ENCODE measurements at regions not wholly inside any gene's neighbourhood (a gene's known extent, or its start where the extent isn't known, plus 50 kb on each side); places are given as distances from the start of the nearest gene placed in this dataset.

DNA sequence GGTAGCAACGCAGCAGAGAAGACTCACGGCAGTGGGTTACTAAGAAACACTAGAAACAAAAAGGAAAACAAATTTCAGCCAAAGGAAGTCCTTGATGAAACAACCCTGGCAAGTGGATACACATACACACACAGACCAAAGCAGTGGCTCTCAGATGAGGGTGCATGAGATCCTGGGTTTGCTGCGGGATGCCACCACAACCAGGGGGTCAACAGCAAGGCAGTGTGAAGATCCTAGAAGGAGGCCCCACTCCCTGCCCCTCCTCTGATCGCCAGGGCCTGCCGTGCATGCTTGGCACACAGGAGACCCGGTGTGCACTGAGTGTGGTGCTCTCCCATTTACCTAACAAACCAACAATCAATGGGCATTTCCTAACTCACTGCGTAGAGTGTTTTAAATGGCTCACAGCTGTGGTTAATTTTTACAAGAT, 252.3 kb upstream of the KLF14 start:
- peak; percentile 58 for DNase-seq (ENCODE audit: low read depth)
- TF ChIP-seq, protein P1, sequence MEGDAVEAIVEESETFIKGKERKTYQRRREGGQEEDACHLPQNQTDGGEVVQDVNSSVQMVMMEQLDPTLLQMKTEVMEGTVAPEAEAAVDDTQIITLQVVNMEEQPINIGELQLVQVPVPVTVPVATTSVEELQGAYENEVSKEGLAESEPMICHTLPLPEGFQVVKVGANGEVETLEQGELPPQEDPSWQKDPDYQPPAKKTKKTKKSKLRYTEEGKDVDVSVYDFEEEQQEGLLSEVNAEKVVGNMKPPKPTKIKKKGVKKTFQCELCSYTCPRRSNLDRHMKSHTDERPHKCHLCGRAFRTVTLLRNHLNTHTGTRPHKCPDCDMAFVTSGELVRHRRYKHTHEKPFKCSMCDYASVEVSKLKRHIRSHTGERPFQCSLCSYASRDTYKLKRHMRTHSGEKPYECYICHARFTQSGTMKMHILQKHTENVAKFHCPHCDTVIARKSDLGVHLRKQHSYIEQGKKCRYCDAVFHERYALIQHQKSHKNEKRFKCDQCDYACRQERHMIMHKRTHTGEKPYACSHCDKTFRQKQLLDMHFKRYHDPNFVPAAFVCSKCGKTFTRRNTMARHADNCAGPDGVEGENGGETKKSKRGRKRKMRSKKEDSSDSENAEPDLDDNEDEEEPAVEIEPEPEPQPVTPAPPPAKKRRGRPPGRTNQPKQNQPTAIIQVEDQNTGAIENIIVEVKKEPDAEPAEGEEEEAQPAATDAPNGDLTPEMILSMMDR (conservative IDR thresholded peaks at IDR 0.05; ENCODE audit: low read depth, low read length): no peak

DNA sequence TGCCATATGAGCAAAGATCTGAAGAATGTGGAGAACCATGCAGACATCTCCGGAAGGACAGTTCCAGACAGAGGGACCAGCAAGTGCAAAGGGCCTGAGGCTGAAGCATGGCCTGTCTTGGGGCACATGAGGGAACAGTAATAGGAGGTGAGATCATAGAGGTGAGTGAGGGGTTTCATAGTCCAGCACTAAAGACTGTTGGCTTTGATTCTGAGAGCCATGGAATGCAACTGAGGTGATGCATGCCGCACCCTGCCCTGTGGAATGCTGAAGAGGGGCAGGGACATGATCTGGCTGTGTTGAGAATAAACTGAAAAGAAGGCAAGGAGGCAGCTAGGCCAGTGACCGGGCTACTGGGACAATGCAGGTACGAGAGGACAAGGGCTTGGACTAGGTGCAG, 253.1 kb upstream of the KLF14 start:
- TF ChIP-seq, protein P1 (conservative IDR thresholded peaks at IDR 0.05; ENCODE audit: low read depth, low read length): no peak
- no peak overlapping the region for H3K4me3 ChIP-seq (ENCODE audit: low read depth, low read length)
- DNase-seq (ENCODE audit: low read depth): no peak

More for the DNA sequence above, 252.3 kb upstream of the KLF14 start:
- no peak overlapping the region for H3K4me3 ChIP-seq (ENCODE audit: low read depth, low read length)

DNA sequence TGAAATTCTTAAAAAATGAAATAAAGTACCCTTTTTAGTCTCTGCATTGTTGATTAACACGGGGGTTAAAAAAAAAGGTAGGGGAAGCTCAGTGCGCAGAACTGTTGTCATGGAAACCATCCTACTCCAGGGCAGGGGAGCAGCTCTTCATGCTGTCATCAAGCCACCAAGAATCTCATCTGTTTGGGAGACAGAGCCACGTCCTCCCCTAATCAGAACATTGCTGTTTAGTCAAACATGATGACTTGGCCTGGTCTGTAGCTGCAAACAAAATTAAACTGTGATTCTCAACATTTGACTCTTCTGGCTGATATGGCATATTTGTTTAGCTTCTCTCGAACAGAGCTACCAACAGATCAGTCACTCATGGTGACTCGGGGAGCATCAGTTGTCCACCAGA, 254.4 kb upstream of the KLF14 start:
- no peak for DNase-seq (ENCODE audit: low read depth)
- TF ChIP-seq, protein P1 (conservative IDR thresholded peaks at IDR 0.05; ENCODE audit: low read depth, low read length): no peak
- H3K4me3 ChIP-seq (ENCODE audit: low read depth, low read length): no peak overlapping the region

DNA sequence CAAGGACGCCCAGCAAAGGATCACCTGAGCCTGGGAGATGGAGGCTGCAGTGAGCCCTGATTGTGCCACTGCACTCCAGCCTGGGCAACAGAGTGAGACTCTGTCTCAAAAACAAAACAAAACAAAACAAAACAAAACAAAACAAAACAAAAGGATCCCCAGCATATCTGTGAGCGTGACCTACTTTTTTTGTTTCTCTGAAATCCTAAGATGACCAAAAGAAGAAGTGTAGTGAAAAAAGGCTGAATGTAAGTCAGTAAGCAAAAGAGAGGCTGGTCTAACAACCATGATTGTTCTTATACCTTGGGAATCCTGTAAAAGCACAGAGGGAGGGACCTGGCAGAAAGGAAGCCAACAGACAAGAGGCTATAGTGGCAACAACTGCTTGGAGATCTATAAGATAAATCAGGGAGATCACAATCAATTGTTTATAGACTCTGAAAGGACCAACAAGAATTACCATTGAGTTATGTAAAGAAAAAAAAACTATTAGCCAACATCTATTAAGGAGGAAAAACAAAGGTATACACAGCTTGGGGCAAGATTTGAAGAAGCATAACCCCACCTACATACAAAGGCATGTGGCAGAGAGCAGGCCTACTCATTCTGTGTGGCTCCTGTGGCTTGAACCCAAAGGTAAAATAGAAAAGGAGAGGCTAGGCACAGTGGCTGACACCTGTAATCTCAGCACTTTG, 255.2 kb upstream of the KLF14 start:
- no peak overlapping the region for H3K4me3 ChIP-seq (ENCODE audit: low read depth, low read length)
- DNase-seq (ENCODE audit: low read depth): no peak
- TF ChIP-seq, protein P1 (conservative IDR thresholded peaks at IDR 0.05; ENCODE audit: low read depth, low read length): no peak

DNA sequence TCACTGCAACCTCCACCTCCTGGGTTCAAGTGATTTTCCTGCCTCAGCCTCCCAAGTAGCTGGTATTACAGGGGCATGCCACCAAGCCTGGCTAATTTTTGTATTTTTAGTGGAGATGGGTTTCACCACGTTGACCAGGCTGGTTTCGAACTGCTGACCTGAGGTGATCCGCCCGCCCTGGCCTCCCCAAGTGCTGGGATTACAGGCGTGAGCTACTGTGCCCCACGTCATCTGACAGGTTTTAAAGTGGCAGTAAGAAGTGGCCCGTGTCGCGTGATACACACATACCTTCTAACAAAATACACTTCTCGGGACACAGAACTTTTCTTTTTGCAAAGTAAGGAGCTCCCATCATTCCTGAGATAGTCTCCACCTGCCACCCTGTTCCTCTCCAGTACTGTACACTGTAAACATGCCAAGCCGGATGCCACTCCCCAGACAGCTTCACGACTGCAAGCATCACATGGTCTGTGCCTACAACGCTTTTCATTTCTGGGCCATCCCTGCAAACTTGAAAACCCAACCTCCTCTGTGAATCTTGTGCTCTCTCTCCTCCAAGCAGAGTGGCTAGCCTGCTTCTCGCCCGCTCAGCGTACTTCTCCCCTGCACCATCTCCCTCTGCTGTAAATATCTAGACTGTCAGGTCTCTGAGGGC, 256.3 kb upstream of the KLF14 start:
- DNase-seq (ENCODE audit: low read depth): no peak
- H3K4me3 ChIP-seq (ENCODE audit: low read depth, low read length): no peak overlapping the region
- TF ChIP-seq, protein P1 (conservative IDR thresholded peaks at IDR 0.05; ENCODE audit: low read depth, low read length): no peak

DNA sequence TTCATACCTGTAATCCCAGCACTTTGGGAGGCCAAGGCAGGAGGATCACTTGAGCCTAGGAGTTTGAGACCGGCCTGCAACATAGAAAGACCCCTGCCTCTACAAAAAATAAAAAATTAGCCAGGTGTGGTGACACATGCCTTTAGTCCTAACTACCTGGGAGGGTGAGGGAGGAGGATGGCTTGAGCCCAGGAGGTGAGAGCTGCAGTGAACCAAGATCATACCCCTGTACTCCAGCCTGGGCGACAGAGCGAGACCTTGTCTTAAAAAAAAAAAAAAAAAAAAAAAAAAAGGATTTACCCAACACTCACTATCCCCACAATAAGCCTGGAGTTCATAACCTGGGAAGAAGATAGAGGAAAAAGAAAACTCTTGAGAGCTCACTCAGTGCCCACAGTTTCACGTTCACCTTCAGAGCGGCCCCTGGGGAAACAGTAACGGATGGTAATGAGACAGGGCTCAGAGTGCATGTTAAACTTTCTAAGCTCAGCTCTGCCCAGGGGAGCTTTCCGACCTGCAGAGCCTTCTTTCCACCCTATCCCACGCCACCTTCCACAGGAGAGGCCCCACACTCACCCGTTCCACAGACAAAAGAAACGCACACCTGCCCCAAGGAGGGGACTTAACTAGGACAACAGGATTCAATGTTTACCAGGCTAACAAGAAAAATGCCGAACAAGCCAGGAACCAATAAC, 259.8 kb upstream of the KLF14 start:
- no peak for DNase-seq (ENCODE audit: low read depth)
- TF ChIP-seq, protein P1 (conservative IDR thresholded peaks at IDR 0.05; ENCODE audit: low read depth, low read length): no peak
- H3K4me3 ChIP-seq (ENCODE audit: low read depth, low read length): no peak overlapping the region
